HUES48 (cell line): ENCODE measurements at regions not wholly inside any gene's neighbourhood (a gene's known extent, or its start where the extent isn't known, plus 50 kb on each side); places are given as distances from the start of the nearest gene placed in this dataset.
"Not testable (repeated sequence)": the region's sequence is repeated elsewhere in the genome, so short reads cannot be mapped to it uniquely, and the experiment has no call there.

ENCODE experiments used
- H3K27ac ChIP-seq: one replicate; pipeline ENCODE4 v1.7.0; 2013; ENCODE audit warnings: low read depth, low read length, inconsistent platforms
- H3K27me3 ChIP-seq: 2 replicates; pipeline ENCODE4 v1.6.1; 2013; ENCODE audit warnings: mild to moderate bottlenecking, low read length; ENCODE audit not compliant: control insufficient read depth, insufficient read depth
- H3K36me3 ChIP-seq: 2 replicates; pipeline ENCODE4 v1.6.1; 2013; ENCODE audit warnings: low read length; ENCODE audit not compliant: control insufficient read depth, insufficient read depth
- H3K4me1 ChIP-seq: 2 replicates; pipeline ENCODE4 v1.6.1; 2013; ENCODE audit warnings: mild to moderate bottlenecking, low read length; ENCODE audit not compliant: control insufficient read depth, insufficient read depth
- H3K4me3 ChIP-seq: 2 replicates; pipeline ENCODE4 v1.5.1; 2013; ENCODE audit warnings: mild to moderate bottlenecking, low read depth, low read length
- H3K9ac ChIP-seq: 2 replicates; pipeline ENCODE4 v1.6.1; 2013; ENCODE audit warnings: mild to moderate bottlenecking, low read depth, low read length, moderate library complexity
- H3K9me3 ChIP-seq: 2 replicates; pipeline ENCODE4 v1.6.1; 2013; ENCODE audit warnings: low read length; ENCODE audit not compliant: control insufficient read depth, insufficient read depth

GRCh38 chr21:19490481-19490880 lies 1086.9 kb upstream of the TMPRSS15 start:
- Histone ChIP-seq H3K4me1 (no peaks in the 10 kb centered on the region), H3K9ac (no peak overlapping the region), H3K27ac (no peak overlapping the region), H3K4me3 (no peak overlapping the region), H3K9me3 (0 out of 2 replicates have a peak, but pooled peaks cover 3% of the 10 kb centered on the region), H3K36me3 (no peaks in the 10 kb centered on the region), H3K27me3 (no peaks in the 10 kb centered on the region)

GRCh38 chr21:19493437-19494241 lies 1090.1 kb upstream of the TMPRSS15 start:
- not testable (repeated sequence) for H3K36me3 ChIP-seq, H3K4me1 ChIP-seq, H3K9me3 ChIP-seq

GRCh38 chr21:19501115-19501514 lies 1097.5 kb upstream of the TMPRSS15 start:
- Histone ChIP-seq H3K27ac (no peak overlapping the region), H3K9me3 (0 out of 2 replicates have a peak, but pooled peaks cover 4% of the 10 kb centered on the region), H3K4me1 (peaks cover 4% of the 10 kb centered on the region; the same call in 1 of the 2 replicates), H3K36me3 (no peaks in the 10 kb centered on the region), H3K27me3 (no peaks in the 10 kb centered on the region), H3K9ac (no peak overlapping the region), H3K4me3 (no peak overlapping the region)

More at GRCh38 chr21:19493437-19494241, 1090.1 kb upstream of the TMPRSS15 start:
- H3K4me3 ChIP-seq, H3K27ac ChIP-seq, H3K9ac ChIP-seq, H3K27me3 ChIP-seq: not testable (repeated sequence)

GRCh38 chr21:19507682-19508260 lies 1104.2 kb upstream of the TMPRSS15 start:
- Histone ChIP-seq H3K27ac (no peak overlapping the region), H3K27me3 (no peaks in the 10 kb centered on the region), H3K36me3 (no peaks in the 10 kb centered on the region), H3K4me1 (peaks cover 16% of the 10 kb centered on the region; the same call in 1 of the 2 replicates), H3K4me3 (no peak overlapping the region), H3K9ac (no peak overlapping the region), H3K9me3 (0 out of 2 replicates have a peak, but pooled peaks cover 4% of the 10 kb centered on the region)

- Histone ChIP-seq H3K9ac (no peak overlapping the region), H3K9me3 (0 out of 2 replicates have a peak, but pooled peaks cover 4% of the 10 kb centered on the region), H3K4me1 (peaks cover 16% of the 10 kb centered on the region; the same call in 1 of the 2 replicates), H3K27me3 (no peaks in the 10 kb centered on the region), H3K36me3 (no peaks in the 10 kb centered on the region), H3K4me3 (no peak overlapping the region), H3K27ac (no peak overlapping the region)
These were observed 1104.9 kb upstream of the TMPRSS15 start for GRCh38 chr21:19508442-19508841.

GRCh38 chr21:19508844-19509243 lies 1105.3 kb upstream of the TMPRSS15 start:
- Histone ChIP-seq H3K4me1 (peaks cover 16% of the 10 kb centered on the region; the same call in 1 of the 2 replicates), H3K4me3 (no peak overlapping the region), H3K36me3 (no peaks in the 10 kb centered on the region), H3K9ac (no peak overlapping the region), H3K27ac (no peak overlapping the region), H3K27me3 (no peaks in the 10 kb centered on the region), H3K9me3 (0 out of 2 replicates have a peak, but pooled peaks cover 4% of the 10 kb centered on the region)

- no peak overlapping the region for H3K27ac ChIP-seq
- H3K36me3 ChIP-seq, result no peaks in the 10 kb centered on the region
- H3K9ac ChIP-seq, result no peak overlapping the region
- no peak overlapping the region for H3K4me3 ChIP-seq
- H3K27me3 ChIP-seq, result no peaks in the 10 kb centered on the region
- H3K9me3 ChIP-seq, result 0 out of 2 replicates have a peak, but pooled peaks cover under 1% of the 10 kb centered on the region
- H3K4me1 ChIP-seq, result peaks cover 16% of the 10 kb centered on the region; the same call in 1 of the 2 replicates
These were observed 1106.5 kb upstream of the TMPRSS15 start for GRCh38 chr21:19510057-19510456.

GRCh38 chr21:19510653-19511052 lies 1107.1 kb upstream of the TMPRSS15 start:
- no peak overlapping the region for H3K4me3 ChIP-seq
- no peak overlapping the region for H3K9ac ChIP-seq
- H3K4me1 ChIP-seq, result peaks cover 16% of the 10 kb centered on the region; the same call in 1 of the 2 replicates
- no peaks in the 10 kb centered on the region for H3K27me3 ChIP-seq
- no peak overlapping the region for H3K27ac ChIP-seq
- no peaks in the 10 kb centered on the region for H3K9me3 ChIP-seq
- H3K36me3 ChIP-seq, result no peaks in the 10 kb centered on the region

GRCh38 chr21:19522381-19522780 lies 1118.8 kb upstream of the TMPRSS15 start:
- H3K4me3 ChIP-seq, result no peak overlapping the region
- H3K27ac ChIP-seq, result no peak overlapping the region
- no peaks in the 10 kb centered on the region for H3K4me1 ChIP-seq
- no peaks in the 10 kb centered on the region for H3K36me3 ChIP-seq
- no peaks in the 10 kb centered on the region for H3K27me3 ChIP-seq
- no peaks in the 10 kb centered on the region for H3K9me3 ChIP-seq
- no peak overlapping the region for H3K9ac ChIP-seq

- Histone ChIP-seq H3K27me3 (no peaks in the 10 kb centered on the region), H3K9me3 (no peaks in the 10 kb centered on the region), H3K4me1 (no peaks in the 10 kb centered on the region), H3K9ac (no peak overlapping the region), H3K4me3 (no peak overlapping the region), H3K27ac (no peak overlapping the region), H3K36me3 (no peaks in the 10 kb centered on the region)
These were observed 1119.5 kb upstream of the TMPRSS15 start for GRCh38 chr21:19523061-19523460.

GRCh38 chr21:19523746-19524145 lies 1120.2 kb upstream of the TMPRSS15 start:
- Histone ChIP-seq H3K9ac (no peak overlapping the region), H3K4me3 (no peak overlapping the region), H3K4me1 (no peaks in the 10 kb centered on the region), H3K27ac (no peak overlapping the region), H3K36me3 (no peaks in the 10 kb centered on the region), H3K27me3 (no peaks in the 10 kb centered on the region), H3K9me3 (no peaks in the 10 kb centered on the region)
